ENCODE measurements at regions not wholly inside any gene's neighbourhood (a gene's known extent, or its start where the extent isn't known, plus 50 kb on each side); places are given as distances from the start of the nearest gene placed in this dataset.

- no peak for TF ChIP-seq CTCF (IDR thresholded peaks at IDR 0.05; ENCODE audit: poor library complexity, severe bottlenecking)
- TF ChIP-seq EP300 (conservative IDR thresholded peaks at IDR 0.05; ENCODE audit: poor library complexity, severe bottlenecking), result no peak
- no peak for TF ChIP-seq POLR2AphosphoS5 (IDR thresholded peaks at IDR 0.05)
- TF ChIP-seq EZH2 (IDR thresholded peaks at IDR 0.05; ENCODE audit: borderline replicate concordance, insufficient read depth, low read length, poor library complexity, severe bottlenecking), result no peak
Measured at GRCh38 chr4:167616476-167616875, 382.2 kb upstream of the SPOCK3 start.

Measured in neural cell (in vitro differentiated cells).